ENCODE measurements at regions not wholly inside any gene's neighbourhood (a gene's known extent, or its start where the extent isn't known, plus 50 kb on each side); places are given as distances from the start of the nearest gene placed in this dataset.

GRCh38 chr4:116577321-116577720, 508.1 kb downstream of the TRAM1L1 start:
- intact Hi-C loops (cut with DNase I): no loop called here
- WGBS, 2 donors: 48 to 69% methylated on average over 1 of the region's 1 CpG
- H3K9me3 ChIP-seq: no peaks in the 10 kb centered on the region
- no peaks in the 10 kb centered on the region for H3K36me3 ChIP-seq
- H3K27ac ChIP-seq: no peak overlapping the region
- no peak for DNase-seq
- TF ChIP-seq POLR2A (IDR thresholded peaks at IDR 0.05) (no peak), CTCF (IDR thresholded peaks at IDR 0.05) (no peak), EP300 (IDR thresholded peaks at IDR 0.05) (no peak), POLR2AphosphoS5 (IDR thresholded peaks at IDR 0.05) (no peak)
- H3K27me3 ChIP-seq: no peaks in the 10 kb centered on the region
- no peaks in the 10 kb centered on the region for H3K4me1 ChIP-seq
- H3K4me3 ChIP-seq: no peak overlapping the region

GRCh38 chr4:116573540-116573939, 511.8 kb downstream of the TRAM1L1 start:
- no peak for DNase-seq
- no peaks in the 10 kb centered on the region for H3K36me3 ChIP-seq
- no peak overlapping the region for H3K4me3 ChIP-seq
- no peaks in the 10 kb centered on the region for H3K27me3 ChIP-seq
- WGBS, 2 donors: 50 to 77% methylated on average over 3 of the region's 3 CpGs
- no peak overlapping the region for H3K27ac ChIP-seq
- intact Hi-C loops (cut with DNase I): no loop called here
- no peak for TF ChIP-seq POLR2AphosphoS5 (IDR thresholded peaks at IDR 0.05)
- TF ChIP-seq CTCF (IDR thresholded peaks at IDR 0.05): no peak
- TF ChIP-seq EP300 (IDR thresholded peaks at IDR 0.05): no peak
- no peak for TF ChIP-seq POLR2A (IDR thresholded peaks at IDR 0.05)
- no peaks in the 10 kb centered on the region for H3K9me3 ChIP-seq
- no peaks in the 10 kb centered on the region for H3K4me1 ChIP-seq

GRCh38 chr4:116561768-116562167, 523.6 kb downstream of the TRAM1L1 start:
- DNase-seq: no peak
- no peaks in the 10 kb centered on the region for H3K27me3 ChIP-seq
- H3K9me3 ChIP-seq: peaks cover 0 to 2% (median 0%) of the 10 kb centered on the region in 4 donors
- H3K27ac ChIP-seq: no peak overlapping the region
- intact Hi-C loops (cut with DNase I): no loop called here
- no peaks in the 10 kb centered on the region for H3K36me3 ChIP-seq
- H3K4me1 ChIP-seq: no peaks in the 10 kb centered on the region
- TF ChIP-seq CTCF (IDR thresholded peaks at IDR 0.05): no peak
- TF ChIP-seq EP300 (IDR thresholded peaks at IDR 0.05): no peak
- no peak overlapping the region for H3K4me3 ChIP-seq

- H3K9me3 ChIP-seq: no peaks in the 10 kb centered on the region
- H3K4me1 ChIP-seq: no peaks in the 10 kb centered on the region
- no peaks in the 10 kb centered on the region for H3K36me3 ChIP-seq
- WGBS, 2 donors: 48 to 69% methylated on average over 1 of the region's 1 CpG
- H3K27ac ChIP-seq: no peak overlapping the region
- no peaks in the 10 kb centered on the region for H3K27me3 ChIP-seq
- H3K4me3 ChIP-seq: no peak overlapping the region
- TF ChIP-seq EP300 (IDR thresholded peaks at IDR 0.05) (no peak), CTCF (IDR thresholded peaks at IDR 0.05) (no peak), POLR2AphosphoS5 (IDR thresholded peaks at IDR 0.05) (no peak), POLR2A (IDR thresholded peaks at IDR 0.05) (no peak)
- intact Hi-C loops (cut with DNase I): no loop called here
- no peak for DNase-seq
Measured at GRCh38 chr4:116551806-116552205, 533.6 kb downstream of the TRAM1L1 start.

GRCh38 chr4:116547632-116548031, 537.7 kb downstream of the TRAM1L1 start:
- Histone ChIP-seq H3K9me3 (peaks cover 0 to 1% (median 0%) of the 10 kb centered on the region in 4 donors), H3K27ac (no peak overlapping the region), H3K36me3 (no peaks in the 10 kb centered on the region), H3K27me3 (no peaks in the 10 kb centered on the region), H3K4me3 (no peak overlapping the region), H3K4me1 (no peaks in the 10 kb centered on the region)
- TF ChIP-seq POLR2AphosphoS5 (IDR thresholded peaks at IDR 0.05) (no peak), POLR2A (IDR thresholded peaks at IDR 0.05) (no peak), CTCF (IDR thresholded peaks at IDR 0.05) (no peak)
- WGBS, 2 donors: 94 to 98% methylated on average over 2 of the region's 2 CpGs
- intact Hi-C loops (cut with DNase I): no loop called here
- DNase-seq: no peak

Measured in sigmoid colon (tissue), 6 donors.